NCI-H146 treated with DMSO at 0.1 percent for 48 hours (cell line): ENCODE measurements at regions not wholly inside any gene's neighbourhood (a gene's known extent, or its start where the extent isn't known, plus 50 kb on each side); places are given as distances from the start of the nearest gene placed in this dataset.

Experiments used
- DNase-seq: peaks from one replicate; lab custom pipeline; 2025; ENCODE audit not compliant: unreplicated experiment; lab: John Stamatoyannopoulos, UW

GRCh38 chr5:88144219-88145001 is 124.2 kb downstream of the TMEM161B start:
- no peak for DNase-seq

DNA sequence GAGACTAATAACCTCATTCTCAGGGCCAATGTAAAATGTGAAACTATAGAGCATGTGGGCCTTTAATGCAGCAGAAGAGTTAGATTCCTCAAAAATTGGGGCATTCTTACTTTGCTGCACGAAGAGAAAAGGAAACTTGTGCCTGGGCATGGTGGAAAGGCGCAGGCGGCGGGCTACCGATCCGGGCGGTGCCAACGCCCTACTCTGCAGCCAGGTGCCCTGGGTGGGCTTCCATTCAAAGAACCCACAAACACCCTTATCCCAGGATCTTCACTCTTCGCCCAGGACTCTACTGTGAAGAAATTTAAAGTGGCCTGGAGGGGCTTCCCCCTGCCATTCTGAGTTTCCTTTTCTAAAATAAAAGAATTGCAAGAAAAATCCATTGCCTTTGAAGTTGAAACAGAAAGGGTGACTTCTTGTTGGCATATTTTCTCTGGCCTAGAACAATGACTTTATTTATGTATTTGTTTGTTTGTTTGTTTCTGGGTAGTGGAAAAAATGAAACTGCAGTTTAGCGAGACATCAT is 124.9 kb downstream of the TMEM161B start:
- DNase-seq: no peak

- no peak for DNase-seq
These were observed 125.6 kb downstream of the TMEM161B start for GRCh38 chr5:88142886-88143692.

GRCh38 chr5:88142636-88142885 is 126.1 kb downstream of the TMEM161B start:
- DNase-seq: no peak

- DNase-seq: peak; percentile 92
These were observed 127.5 kb downstream of the TMEM161B start for GRCh38 chr5:88140856-88141752.

GRCh38 chr5:88140396-88140855 is 128.2 kb downstream of the TMEM161B start:
- DNase-seq: no peak

- no peak for DNase-seq
These were observed 138.3 kb downstream of the TMEM161B start for GRCh38 chr5:88130211-88130815.

GRCh38 chr5:88128813-88129212 is 139.8 kb downstream of the TMEM161B start:
- DNase-seq: no peak

DNA sequence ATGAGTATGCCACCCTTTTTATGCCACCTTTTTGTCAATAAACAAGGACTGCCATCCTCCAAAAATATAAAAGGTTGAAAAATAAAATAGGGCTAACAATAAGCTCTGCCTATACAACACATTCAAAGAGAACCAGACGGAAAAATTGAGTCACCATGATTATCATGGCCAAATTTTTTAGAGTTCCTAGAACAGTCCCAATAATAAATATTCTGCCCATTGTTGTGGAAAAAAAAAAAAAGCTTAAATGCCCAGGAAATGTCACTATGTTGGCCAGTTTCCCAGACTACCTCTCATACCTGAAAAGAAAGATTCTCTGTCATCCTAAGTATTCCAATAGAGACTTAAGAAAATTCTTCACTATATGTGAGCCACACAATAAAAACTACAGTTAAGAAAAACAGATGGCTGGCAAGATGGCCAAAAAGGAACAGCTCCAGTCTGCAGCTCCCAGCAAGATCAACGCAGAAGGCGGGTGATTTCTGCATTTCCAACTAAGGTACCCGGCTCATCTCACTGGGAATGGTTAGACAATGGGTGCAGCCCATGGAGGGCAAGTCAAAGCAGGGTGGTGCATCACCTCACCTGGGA is 149.0 kb downstream of the TMEM161B start:
- DNase-seq: no peak

- no peak for DNase-seq
These were observed 150.5 kb downstream of the TMEM161B start for GRCh38 chr5:88118179-88118578.

DNA sequence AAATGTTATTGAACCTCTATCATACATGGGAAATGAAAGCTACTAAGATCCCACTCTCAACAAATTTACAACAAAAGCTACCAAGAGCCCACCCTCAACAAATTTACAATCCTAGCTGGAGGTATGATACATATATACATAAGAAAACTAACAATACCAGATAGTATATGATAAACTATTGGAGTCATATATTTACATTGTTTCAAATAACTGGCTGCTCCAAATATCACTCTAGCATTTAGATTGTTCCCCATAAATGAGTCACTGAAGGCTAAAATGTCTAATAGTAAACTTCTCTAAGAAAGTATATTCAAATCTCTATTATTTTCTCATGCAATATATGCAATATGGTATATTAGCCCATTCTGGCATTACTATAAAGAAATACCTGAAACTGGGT is 151.1 kb downstream of the TMEM161B start:
- DNase-seq: no peak

DNA sequence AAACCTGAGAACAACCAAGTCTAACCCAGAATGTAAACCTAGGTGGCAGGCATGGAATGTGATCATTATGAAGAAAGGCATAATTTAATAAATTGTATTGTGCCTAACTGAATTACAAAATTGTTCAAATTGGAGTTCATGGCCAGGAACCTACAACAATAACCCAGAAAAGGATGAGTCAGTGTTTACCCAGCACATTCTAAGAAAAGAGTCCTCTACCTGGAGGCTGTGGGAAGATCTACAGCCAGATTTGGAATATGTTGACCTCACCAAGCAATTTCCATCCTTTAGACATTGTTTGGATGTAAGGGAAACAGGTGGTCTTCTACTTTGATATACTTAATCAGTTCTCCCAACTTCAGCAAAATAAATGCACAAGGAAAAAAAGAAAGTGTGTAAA is 152.2 kb downstream of the TMEM161B start:
- DNase-seq: no peak

GRCh38 chr5:88115211-88115610 is 153.4 kb downstream of the TMEM161B start:
- no peak for DNase-seq

- DNase-seq: no peak
These were observed 155.2 kb downstream of the TMEM161B start for GRCh38 chr5:88113429-88113828.

DNA sequence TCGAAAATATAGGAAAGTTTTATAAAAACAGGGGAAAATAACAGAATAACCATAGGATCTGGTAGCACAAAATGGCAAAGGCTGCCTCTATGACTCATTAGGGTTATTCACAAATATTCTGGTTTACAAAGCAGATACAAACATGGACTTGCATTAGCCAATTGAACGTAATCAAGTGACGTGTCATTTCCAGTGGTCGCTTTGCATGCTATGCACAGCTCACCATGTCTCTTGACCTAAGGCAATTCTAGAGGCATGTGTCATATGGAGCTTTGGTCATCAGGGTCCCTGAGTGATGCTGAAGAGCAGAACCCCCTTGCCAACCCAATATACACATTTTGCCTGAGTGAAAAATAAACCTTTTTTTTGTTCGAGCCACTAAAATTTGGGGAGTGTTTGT is 158.8 kb downstream of the TMEM161B start:
- DNase-seq: no peak

- no peak for DNase-seq
These were observed 160.0 kb downstream of the TMEM161B start for GRCh38 chr5:88108490-88109279.

- no peak for DNase-seq
These were observed 173.6 kb downstream of the TMEM161B start for GRCh38 chr5:88094906-88095496.

GRCh38 chr5:88094403-88094802 is 174.2 kb downstream of the TMEM161B start:
- no peak for DNase-seq

DNA sequence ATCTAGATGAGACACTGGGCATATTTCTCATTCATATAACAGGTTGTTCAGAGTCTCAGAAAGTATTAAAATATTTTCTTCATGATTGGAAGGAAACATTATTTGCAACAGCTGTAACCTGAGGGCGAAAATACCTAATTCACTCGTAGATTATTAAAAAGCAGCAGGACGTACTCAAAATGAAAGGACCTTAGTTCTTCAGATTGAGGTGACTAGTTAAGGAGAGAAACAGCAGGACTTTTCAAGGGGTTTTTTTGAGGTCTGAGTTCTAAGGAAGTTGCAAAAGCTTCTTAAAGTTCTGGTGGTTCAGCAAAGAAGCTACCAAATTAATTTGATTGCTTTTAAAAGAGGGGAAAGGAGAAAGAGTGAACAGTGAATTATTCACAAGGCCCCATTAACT is 174.9 kb downstream of the TMEM161B start:
- DNase-seq: no peak
